Tibial artery (tissue), 4 donors: ENCODE measurements at regions not wholly inside any gene's neighbourhood (a gene's known extent, or its start where the extent isn't known, plus 50 kb on each side); places are given as distances from the start of the nearest gene placed in this dataset.

Source experiments
- DNase-seq, 2 donors: peaks; one replicate each; pipeline ENCODE4 v3.0.0-alpha.2; 2019
- H3K27ac ChIP-seq, 2 donors: fragments of 200-600 bp; sonication (generic) in 1 of 2; 1 replicate in 1 of 2; 2 replicates in 1 of 2; pipeline ENCODE4 v1.5.1; 2018 to 2019; ENCODE audit warnings: mild to moderate bottlenecking in 1 of 2
- H3K27me3 ChIP-seq, 2 donors: fragments of 200-600 bp; sonication (generic) in 1 of 2; one replicate each; pipeline versions ENCODE4 v1.5.1 to v1.6.0; 2016 to 2019
- H3K36me3 ChIP-seq, 3 donors: fragments of 200-600 bp; sonication (generic) in 2 of 3; one replicate each; pipeline ENCODE4 v1.5.1; 2016 to 2019; ENCODE audit warnings: mild to moderate bottlenecking in 2 of 3
- H3K4me1 ChIP-seq, 4 donors: fragments of 200-600 bp; sonication (generic) in 2 of 4; 1 replicate in 3 of 4; 2 replicates in 1 of 4; pipeline ENCODE4 v1.5.1; 2016 to 2019
- H3K4me3 ChIP-seq, 2 donors: fragments of 200-600 bp; sonication (generic) in 1 of 2; 1 replicate in 1 of 2; 2 replicates in 1 of 2; pipeline ENCODE4 v1.5.1; 2018 to 2019; ENCODE audit warnings: mild to moderate bottlenecking in 2 of 2
- H3K9me3 ChIP-seq, 3 donors: fragments of 200-600 bp; sonication (generic) in 1 of 3; one replicate each; pipeline ENCODE4 v1.5.1; 2016 to 2019
- CTCF ChIP-seq, 2 experiments: fragments of 200-600 bp in 1 of 2; fragments of 450-650 bp in 1 of 2; IDR thresholded peaks; one replicate each; pipeline ENCODE4 v1.5.1; 2017 to 2019; ENCODE audit warnings: antibody characterized with exemption in 2 of 2, mild to moderate bottlenecking in 1 of 2, moderate library complexity in 1 of 2
- intact Hi-C: fragments of 100-400 bp; cut with DNase I; formaldehyde crosslinking; loops from one replicate; pipeline ENCODE4 v1.15.0; 2023; ENCODE audit warnings: low total_unique reads

GRCh38 chr6:11292091-11292490, 59.6 kb upstream of the NEDD9 start:
- Histone ChIP-seq H3K27me3 (no peaks in the 10 kb centered on the region), H3K9me3 (no peaks in the 10 kb centered on the region), H3K4me1 (no peaks in the 10 kb centered on the region), H3K36me3 (no peaks in the 10 kb centered on the region), H3K27ac (no peak overlapping the region), H3K4me3 (no peak overlapping the region)
- no peak for DNase-seq
- no peak for TF ChIP-seq CTCF (IDR thresholded peaks at IDR 0.05)
- intact Hi-C loops = no loop called here

- Histone ChIP-seq H3K9me3 (no peaks in the 10 kb centered on the region), H3K4me1 (no peaks in the 10 kb centered on the region), H3K27ac (no peak overlapping the region), H3K36me3 (no peaks in the 10 kb centered on the region), H3K4me3 (no peak overlapping the region), H3K27me3 (no peaks in the 10 kb centered on the region)
- TF ChIP-seq CTCF (IDR thresholded peaks at IDR 0.05) = no peak
- intact Hi-C loops = no loop called here
- no peak for DNase-seq
These were observed 59.1 kb upstream of the NEDD9 start for GRCh38 chr6:11291582-11291981.

GRCh38 chr6:11290027-11290426, 57.6 kb upstream of the NEDD9 start:
- DNase-seq = no peak
- H3K27ac ChIP-seq = no peak overlapping the region
- no peaks in the 10 kb centered on the region for H3K27me3 ChIP-seq
- peaks cover 0 to 4% (median 0%) of the 10 kb centered on the region in 3 donors for H3K9me3 ChIP-seq
- no peaks in the 10 kb centered on the region for H3K36me3 ChIP-seq
- no peak overlapping the region for H3K4me3 ChIP-seq
- no peaks in the 10 kb centered on the region for H3K4me1 ChIP-seq
- no peak for TF ChIP-seq CTCF (IDR thresholded peaks at IDR 0.05)
- intact Hi-C loops = no loop called here

GRCh38 chr6:11288065-11288464, 55.6 kb upstream of the NEDD9 start:
- intact Hi-C loops = no loop called here
- DNase-seq = no peak
- H3K36me3 ChIP-seq = no peaks in the 10 kb centered on the region
- H3K4me3 ChIP-seq = no peak overlapping the region
- H3K27ac ChIP-seq = no peak overlapping the region
- H3K4me1 ChIP-seq = no peaks in the 10 kb centered on the region
- H3K9me3 ChIP-seq = peaks cover 0 to 4% (median 0%) of the 10 kb centered on the region in 3 donors
- no peaks in the 10 kb centered on the region for H3K27me3 ChIP-seq
- TF ChIP-seq CTCF (IDR thresholded peaks at IDR 0.05) = no peak

GRCh38 chr6:11284996-11285395, 52.5 kb upstream of the NEDD9 start:
- Histone ChIP-seq H3K4me1 (no peaks in the 10 kb centered on the region), H3K36me3 (no peaks in the 10 kb centered on the region), H3K9me3 (peaks cover 0 to 4% (median 0%) of the 10 kb centered on the region in 3 donors), H3K4me3 (no peak overlapping the region), H3K27me3 (no peaks in the 10 kb centered on the region), H3K27ac (no peak overlapping the region)
- no peak for DNase-seq
- TF ChIP-seq CTCF (IDR thresholded peaks at IDR 0.05) = no peak
- intact Hi-C loops = no loop called here

- intact Hi-C loops = no loop called here
- no peak for DNase-seq
- no peaks in the 10 kb centered on the region for H3K36me3 ChIP-seq
- H3K9me3 ChIP-seq = peaks cover 0 to 4% (median 0%) of the 10 kb centered on the region in 3 donors
- H3K4me1 ChIP-seq = peaks cover 0 to 2% (median 0%) of the 10 kb centered on the region in 4 donors
- H3K27me3 ChIP-seq = no peaks in the 10 kb centered on the region
- TF ChIP-seq CTCF (IDR thresholded peaks at IDR 0.05) = no peak
- H3K4me3 ChIP-seq = no peak overlapping the region
- no peak overlapping the region for H3K27ac ChIP-seq
These were observed 51.2 kb upstream of the NEDD9 start for GRCh38 chr6:11283629-11284028.
